ENCODE measurements at regions not wholly inside any gene's neighbourhood (a gene's known extent, or its start where the extent isn't known, plus 50 kb on each side); places are given as distances from the start of the nearest gene placed in this dataset.

DNA sequence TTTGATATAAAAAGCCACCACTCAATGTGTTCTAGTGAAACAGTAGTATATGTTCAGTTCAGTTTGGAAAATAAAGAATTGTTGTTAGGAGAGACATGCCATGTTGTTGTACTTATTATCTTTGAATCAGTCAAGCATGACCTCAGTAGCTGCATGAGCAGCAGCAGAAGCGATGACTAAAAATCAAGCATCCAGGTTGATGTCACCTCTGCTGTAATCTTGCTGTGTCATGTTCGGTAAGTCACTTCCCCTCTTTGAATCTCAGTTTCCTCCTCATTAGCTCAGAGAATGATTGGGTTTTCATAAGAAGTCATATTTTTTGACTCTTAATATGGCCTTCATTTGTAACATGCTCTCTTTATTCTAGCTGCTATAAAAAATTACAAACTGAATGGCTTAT, 428.4 kb upstream of the B3GALT2 start:
- Mint-ChIP-seq H3K27ac (no peak overlapping the region), H3K4me3 (no peak overlapping the region), H3K4me1 (ENCODE audit: low read depth) (no peaks in the 10 kb centered on the region), H3K36me3 (ENCODE audit: low read depth) (no peaks in the 10 kb centered on the region), H3K27me3 (no peaks in the 10 kb centered on the region), H3K9me3 (peaks cover 4% of the 10 kb centered on the region)
- ATAC-seq (peak; percentile 34), DNase-seq (no peak)
- intact Hi-C loops (cut with micrococcal nuclease): no loop called here
- ChIA-PET POLR2A (no interaction called here), CTCF (no interaction called here)
- TF ChIP-seq, protein P1, sequence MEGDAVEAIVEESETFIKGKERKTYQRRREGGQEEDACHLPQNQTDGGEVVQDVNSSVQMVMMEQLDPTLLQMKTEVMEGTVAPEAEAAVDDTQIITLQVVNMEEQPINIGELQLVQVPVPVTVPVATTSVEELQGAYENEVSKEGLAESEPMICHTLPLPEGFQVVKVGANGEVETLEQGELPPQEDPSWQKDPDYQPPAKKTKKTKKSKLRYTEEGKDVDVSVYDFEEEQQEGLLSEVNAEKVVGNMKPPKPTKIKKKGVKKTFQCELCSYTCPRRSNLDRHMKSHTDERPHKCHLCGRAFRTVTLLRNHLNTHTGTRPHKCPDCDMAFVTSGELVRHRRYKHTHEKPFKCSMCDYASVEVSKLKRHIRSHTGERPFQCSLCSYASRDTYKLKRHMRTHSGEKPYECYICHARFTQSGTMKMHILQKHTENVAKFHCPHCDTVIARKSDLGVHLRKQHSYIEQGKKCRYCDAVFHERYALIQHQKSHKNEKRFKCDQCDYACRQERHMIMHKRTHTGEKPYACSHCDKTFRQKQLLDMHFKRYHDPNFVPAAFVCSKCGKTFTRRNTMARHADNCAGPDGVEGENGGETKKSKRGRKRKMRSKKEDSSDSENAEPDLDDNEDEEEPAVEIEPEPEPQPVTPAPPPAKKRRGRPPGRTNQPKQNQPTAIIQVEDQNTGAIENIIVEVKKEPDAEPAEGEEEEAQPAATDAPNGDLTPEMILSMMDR (IDR thresholded peaks at IDR 0.05): no peak

DNA sequence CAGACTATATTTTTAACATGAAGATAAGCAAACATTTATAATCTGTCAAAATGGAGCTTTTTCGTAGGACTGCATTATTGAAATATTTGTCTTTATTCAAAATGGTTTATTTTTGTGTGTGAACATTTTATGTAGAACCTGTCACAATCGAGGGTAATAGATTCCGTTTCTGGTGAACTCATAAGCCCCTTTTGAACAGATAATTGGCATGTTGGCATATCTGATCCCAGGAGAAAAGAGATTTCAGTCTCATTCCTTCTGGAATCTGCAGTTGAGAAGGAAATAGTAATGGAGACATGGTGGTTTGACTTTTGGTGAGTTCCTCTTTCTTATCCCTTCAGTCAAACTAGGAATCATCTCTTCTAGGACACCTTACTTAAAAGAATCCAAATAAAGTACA, 427.9 kb upstream of the B3GALT2 start:
- no peaks in the 10 kb centered on the region for H3K27me3 Mint-ChIP-seq
- TF ChIP-seq, protein P1 (IDR thresholded peaks at IDR 0.05): no peak
- DNase-seq: no peak
- no peak overlapping the region for H3K27ac Mint-ChIP-seq
- no peaks in the 10 kb centered on the region for H3K36me3 Mint-ChIP-seq (ENCODE audit: low read depth)
- ChIA-PET POLR2A (no interaction called here), CTCF (no interaction called here)
- H3K4me3 Mint-ChIP-seq: no peak overlapping the region
- no peak for ATAC-seq
- intact Hi-C loops (cut with micrococcal nuclease): no loop called here
- peaks cover 4% of the 10 kb centered on the region for H3K9me3 Mint-ChIP-seq
- peaks cover 2% of the 10 kb centered on the region for H3K4me1 Mint-ChIP-seq (ENCODE audit: low read depth)

DNA sequence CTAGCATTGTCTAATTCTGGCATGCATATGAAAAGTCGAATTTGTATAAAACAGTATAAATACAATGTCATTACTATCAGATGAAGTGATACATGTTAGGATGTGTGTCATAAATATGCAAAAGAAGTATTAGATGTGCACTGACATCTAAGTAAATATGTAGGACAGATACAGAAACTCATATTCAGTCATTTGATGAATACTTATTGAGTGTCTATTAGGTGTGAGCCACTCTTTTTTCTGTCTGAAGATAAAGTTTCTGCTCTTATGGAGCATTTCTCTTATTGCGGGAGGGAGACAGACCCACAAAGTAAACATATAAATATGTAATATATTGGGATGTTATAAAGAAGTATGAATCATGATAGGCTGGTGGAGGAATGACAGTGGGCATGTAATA, 426.6 kb upstream of the B3GALT2 start:
- Mint-ChIP-seq H3K4me1 (ENCODE audit: low read depth) (peaks cover 2% of the 10 kb centered on the region), H3K27me3 (no peaks in the 10 kb centered on the region), H3K4me3 (no peak overlapping the region), H3K36me3 (ENCODE audit: low read depth) (peaks cover 2% of the 10 kb centered on the region), H3K9me3 (peaks cover 11% of the 10 kb centered on the region), H3K27ac (no peak overlapping the region)
- TF ChIP-seq, protein P1 (IDR thresholded peaks at IDR 0.05): no peak
- DNase-seq (no peak), ATAC-seq (no peak)
- POLR2A ChIA-PET: no interaction called here
- intact Hi-C loops (cut with micrococcal nuclease): no loop called here
- CTCF ChIA-PET: no interaction called here

DNA sequence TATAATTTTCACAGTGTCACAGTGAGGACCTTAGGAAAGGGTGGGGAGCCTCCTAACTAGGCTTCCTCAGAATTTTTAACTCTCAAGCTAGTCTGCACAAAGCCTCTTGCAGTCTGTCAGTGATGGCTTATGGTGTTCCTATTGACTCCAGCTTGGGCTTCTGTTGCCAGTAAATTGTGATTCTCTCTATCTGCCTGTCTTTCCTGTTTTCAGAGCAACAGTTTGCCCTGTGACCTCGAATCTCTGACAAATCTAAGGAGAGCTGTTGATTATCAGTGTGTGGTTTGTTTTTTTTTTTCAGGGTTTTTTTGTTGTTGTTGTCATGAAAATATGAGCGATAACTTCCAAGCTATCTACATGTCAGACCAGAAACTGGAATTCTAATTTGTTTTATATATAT, 423.2 kb upstream of the B3GALT2 start:
- TF ChIP-seq, protein P1 (IDR thresholded peaks at IDR 0.05): no peak
- DNase-seq (no peak), ATAC-seq (no peak)
- ChIA-PET POLR2A (no interaction called here), CTCF (no interaction called here)
- H3K9me3 Mint-ChIP-seq: peaks cover 11% of the 10 kb centered on the region
- H3K27me3 Mint-ChIP-seq: no peaks in the 10 kb centered on the region
- intact Hi-C loops (cut with micrococcal nuclease): no loop called here
- no peak overlapping the region for H3K4me3 Mint-ChIP-seq
- H3K27ac Mint-ChIP-seq: no peak overlapping the region
- peaks cover 12% of the 10 kb centered on the region for H3K4me1 Mint-ChIP-seq (ENCODE audit: low read depth)
- H3K36me3 Mint-ChIP-seq (ENCODE audit: low read depth): peaks cover 2% of the 10 kb centered on the region

DNA sequence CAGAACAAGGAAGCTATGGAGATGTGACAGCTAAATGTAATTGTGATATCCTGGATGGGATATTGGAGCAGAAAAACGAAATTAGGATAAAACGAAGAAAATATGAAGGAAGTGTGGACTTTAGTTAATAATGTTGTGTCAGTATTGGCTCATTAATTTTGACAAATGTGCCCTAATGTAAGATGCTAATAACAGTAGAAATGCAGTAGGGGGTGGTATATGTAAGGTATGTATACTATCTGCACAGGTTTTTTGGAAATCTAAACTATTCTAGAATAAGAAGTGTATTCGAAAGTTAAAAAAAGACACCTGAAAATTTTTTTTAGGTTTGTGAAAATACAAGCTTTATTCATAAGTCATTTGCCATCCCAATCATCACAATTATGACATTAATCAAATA, 421.4 kb upstream of the B3GALT2 start:
- peaks cover 11% of the 10 kb centered on the region for H3K9me3 Mint-ChIP-seq
- peaks cover 12% of the 10 kb centered on the region for H3K4me1 Mint-ChIP-seq (ENCODE audit: low read depth)
- DNase-seq (no peak), ATAC-seq (no peak)
- H3K4me3 Mint-ChIP-seq: no peak overlapping the region
- TF ChIP-seq, protein P1 (IDR thresholded peaks at IDR 0.05): no peak
- H3K27ac Mint-ChIP-seq: no peak overlapping the region
- intact Hi-C loops (cut with micrococcal nuclease): no loop called here
- H3K36me3 Mint-ChIP-seq (ENCODE audit: low read depth): peaks cover 2% of the 10 kb centered on the region
- ChIA-PET POLR2A (no interaction called here), CTCF (no interaction called here)
- no peaks in the 10 kb centered on the region for H3K27me3 Mint-ChIP-seq
